ENCODE measurements at regions not wholly inside any gene's neighbourhood (a gene's known extent, or its start where the extent isn't known, plus 50 kb on each side); places are given as distances from the start of the nearest gene placed in this dataset.
"Not testable (repeated sequence)": the region's sequence is repeated elsewhere in the genome, so short reads cannot be mapped to it uniquely, and the experiment has no call there.

DNA sequence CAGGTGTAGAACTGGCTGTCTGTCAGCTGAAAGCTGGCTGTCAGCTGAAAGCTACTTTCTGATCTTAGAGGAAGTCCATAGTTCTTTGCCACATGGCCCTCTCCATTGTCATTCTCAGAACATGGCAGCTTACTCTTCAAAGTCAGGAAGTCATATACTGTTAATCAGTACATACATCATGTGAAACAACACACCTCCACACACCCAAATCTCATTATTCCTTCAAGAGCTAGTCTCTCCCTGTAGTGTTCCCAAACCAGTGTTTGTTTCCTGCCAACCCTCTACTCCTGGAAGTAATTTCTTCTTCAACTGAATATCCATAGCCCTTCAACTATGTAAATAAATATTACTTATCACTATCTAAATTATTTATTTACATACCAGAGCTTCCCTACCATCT is 58.9 kb downstream of the OR5AK2 start:
- Mint-ChIP-seq H3K36me3 (no peaks in the 10 kb centered on the region), H3K27ac (no peak overlapping the region), H3K4me1 (no peaks in the 10 kb centered on the region), H3K27me3 (no peaks in the 10 kb centered on the region), H3K9me3 (peaks cover 5 to 10% (median 7%) of the 10 kb centered on the region in 3 donors), H3K4me3 (no peak overlapping the region)

DNA sequence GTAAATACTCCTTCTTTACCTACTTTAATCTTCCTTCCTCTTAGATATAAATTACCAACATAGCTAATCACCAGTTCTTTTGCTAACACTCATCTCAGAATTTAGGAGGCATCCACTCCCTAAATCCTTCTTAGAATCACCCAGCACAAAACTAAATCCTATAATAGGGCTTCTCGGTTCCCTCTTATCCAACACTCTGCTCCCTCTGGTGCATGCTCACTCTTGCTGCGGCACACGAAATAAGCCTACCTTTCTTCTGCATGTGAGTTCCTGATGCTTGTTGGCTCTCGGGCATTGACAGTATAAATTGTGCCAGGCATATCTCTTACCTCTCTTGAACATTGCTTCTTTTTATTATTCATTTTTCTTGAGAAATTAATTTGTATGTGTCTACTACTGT is 61.0 kb downstream of the OR5AK2 start:
- no peak overlapping the region for H3K27ac Mint-ChIP-seq
- peaks cover 3 to 10% (median 3%) of the 10 kb centered on the region in 3 donors for H3K9me3 Mint-ChIP-seq
- H3K36me3 Mint-ChIP-seq: no peaks in the 10 kb centered on the region
- no peak overlapping the region for H3K4me3 Mint-ChIP-seq
- no peaks in the 10 kb centered on the region for H3K27me3 Mint-ChIP-seq
- no peaks in the 10 kb centered on the region for H3K4me1 Mint-ChIP-seq

DNA sequence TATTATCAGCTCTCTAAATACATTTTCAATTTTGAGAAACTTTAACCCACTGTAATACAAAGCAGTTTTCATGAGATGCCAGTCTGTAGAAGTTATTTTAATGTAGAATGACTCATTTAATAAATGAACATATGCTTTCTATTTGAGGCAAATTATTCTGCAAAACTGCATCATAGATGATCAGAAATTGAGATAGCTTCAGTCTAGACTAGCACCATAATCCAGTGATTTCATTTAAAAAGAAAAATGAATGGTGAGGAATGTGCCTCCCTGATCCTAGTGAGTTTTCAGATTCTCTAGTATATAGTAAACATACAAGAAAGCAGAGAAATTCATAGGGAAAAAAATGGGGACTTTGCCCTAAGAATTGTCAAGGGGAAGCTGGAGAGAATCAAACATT is 66.1 kb downstream of the OR5AK2 start:
- Mint-ChIP-seq H3K27ac (no peak overlapping the region), H3K27me3 (no peaks in the 10 kb centered on the region), H3K4me1 (no peaks in the 10 kb centered on the region)

DNA sequence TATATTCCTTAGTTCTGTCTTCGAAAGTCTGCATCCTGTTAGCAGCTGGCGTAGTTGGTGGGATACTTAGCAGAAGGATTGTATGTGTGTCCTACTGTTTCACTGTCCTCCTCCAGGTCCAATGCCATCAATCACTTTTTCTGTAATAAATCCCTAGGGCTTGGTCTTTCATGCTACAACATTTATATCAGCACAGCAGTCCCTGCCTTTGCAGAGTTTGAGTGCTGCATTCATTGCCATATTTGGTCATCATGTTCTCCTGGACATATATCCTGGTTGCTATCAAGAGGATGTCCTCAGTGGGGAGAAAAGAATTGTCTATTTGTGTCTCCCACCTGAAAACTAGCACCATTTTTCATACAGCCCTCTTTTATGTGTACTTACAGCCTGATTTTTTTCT is 67.0 kb downstream of the OR5AK2 start:
- Mint-ChIP-seq H3K27me3 (no peaks in the 10 kb centered on the region), H3K27ac (no peak overlapping the region), H3K4me1 (no peaks in the 10 kb centered on the region), H3K36me3 (no peaks in the 10 kb centered on the region), H3K4me3 (no peak overlapping the region), H3K9me3 (peaks cover 0 to 9% (median 3%) of the 10 kb centered on the region in 3 donors)

More for the DNA sequence above, 66.1 kb downstream of the OR5AK2 start:
- peaks cover 0 to 9% (median 3%) of the 10 kb centered on the region in 3 donors for H3K9me3 Mint-ChIP-seq
- H3K4me3 Mint-ChIP-seq: no peak overlapping the region
- no peaks in the 10 kb centered on the region for H3K36me3 Mint-ChIP-seq

DNA sequence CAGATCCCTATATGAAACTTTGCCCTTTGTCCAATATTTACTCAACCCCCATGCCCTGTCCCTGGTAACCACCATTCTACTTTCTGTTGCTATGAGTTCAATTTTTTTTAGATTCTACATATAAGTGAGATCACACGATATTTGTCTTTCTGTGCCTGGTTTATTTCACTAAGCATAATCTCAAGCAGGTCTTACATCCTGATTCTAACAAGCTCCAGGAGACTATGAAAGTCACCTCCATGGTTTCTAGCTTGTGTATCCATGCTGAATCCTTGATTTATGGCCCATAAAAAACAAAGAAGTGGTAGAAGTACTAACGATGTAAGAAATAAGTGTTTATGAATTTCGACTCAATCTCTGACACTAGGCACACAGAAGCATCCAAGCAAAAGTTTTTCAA is 68.0 kb downstream of the OR5AK2 start:
- no peak overlapping the region for H3K27ac Mint-ChIP-seq
- H3K9me3 Mint-ChIP-seq: peaks cover 0 to 9% (median 3%) of the 10 kb centered on the region in 3 donors
- no peaks in the 10 kb centered on the region for H3K27me3 Mint-ChIP-seq

DNA sequence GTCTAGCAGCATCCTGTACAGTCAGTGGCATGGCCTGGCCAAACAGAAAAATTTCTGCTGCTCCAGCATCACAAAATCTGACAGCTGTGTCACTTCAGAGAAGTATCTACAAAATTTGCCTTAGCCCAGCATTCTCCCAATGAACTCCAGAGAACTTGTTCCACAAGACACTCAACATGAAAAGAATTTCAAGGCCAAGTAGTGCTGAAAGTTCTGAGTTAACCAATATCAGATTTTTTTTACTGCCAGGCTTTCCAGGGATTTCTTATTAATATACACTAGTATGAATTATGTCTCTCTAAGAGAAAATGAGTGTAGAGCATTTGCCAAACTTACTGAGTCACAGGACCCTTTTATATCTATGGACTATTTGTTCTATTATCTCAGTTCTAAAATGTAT is 68.8 kb downstream of the OR5AK2 start:
- no peak overlapping the region for H3K4me3 Mint-ChIP-seq
- H3K4me1 Mint-ChIP-seq: no peaks in the 10 kb centered on the region
- H3K36me3 Mint-ChIP-seq: no peaks in the 10 kb centered on the region
- no peaks in the 10 kb centered on the region for H3K27me3 Mint-ChIP-seq
- peaks cover 0 to 12% (median 5%) of the 10 kb centered on the region in 3 donors for H3K9me3 Mint-ChIP-seq
- no peak overlapping the region for H3K27ac Mint-ChIP-seq

More for the DNA sequence above, 68.0 kb downstream of the OR5AK2 start:
- no peaks in the 10 kb centered on the region for H3K4me1 Mint-ChIP-seq
- no peaks in the 10 kb centered on the region for H3K36me3 Mint-ChIP-seq
- no peak overlapping the region for H3K4me3 Mint-ChIP-seq

DNA sequence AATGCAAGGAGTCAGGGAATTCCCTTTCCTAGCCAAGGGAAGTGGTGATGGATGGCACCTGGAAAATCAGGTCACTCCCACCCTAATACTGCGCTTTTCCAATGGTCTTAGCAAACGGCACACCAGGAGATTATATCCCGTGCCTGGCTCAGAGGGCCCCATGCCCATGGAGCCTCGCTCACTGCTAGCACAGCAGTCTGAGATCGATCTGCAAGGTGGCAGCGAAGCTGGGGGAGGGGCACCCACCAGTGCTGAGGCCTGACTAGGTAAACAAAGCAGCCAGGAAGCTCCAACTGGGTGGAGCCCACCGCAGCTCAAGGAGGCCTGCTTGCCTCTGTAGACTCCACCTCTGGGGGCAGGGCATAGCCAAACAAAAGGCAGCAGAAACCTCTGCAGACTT is 74.2 kb downstream of the OR5AK2 start:
- not testable (repeated sequence) for H3K4me3 Mint-ChIP-seq, H3K4me1 Mint-ChIP-seq

DNA sequence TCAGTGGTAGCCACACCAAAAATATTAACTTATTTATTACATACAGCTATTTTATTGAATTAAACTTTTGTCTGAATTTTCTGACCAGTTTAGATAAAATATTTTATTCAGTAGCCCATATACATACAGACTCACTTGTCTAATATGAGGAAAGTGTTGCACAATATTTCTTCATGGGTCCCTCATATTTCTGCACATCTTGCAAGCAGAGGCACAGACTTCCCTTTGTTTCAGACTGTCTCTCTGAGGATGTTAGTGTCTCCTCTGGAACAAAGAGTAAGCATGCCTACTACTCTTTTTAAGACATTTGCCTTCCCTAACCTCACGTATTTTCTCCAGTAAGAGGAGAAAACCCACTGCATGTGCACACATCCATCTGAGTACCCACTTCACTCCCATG is 81.2 kb downstream of the OR5AK2 start:
- peaks cover 0 to 11% (median 3%) of the 10 kb centered on the region in 3 donors for H3K9me3 Mint-ChIP-seq
- no peaks in the 10 kb centered on the region for H3K27me3 Mint-ChIP-seq
- no peak overlapping the region for H3K4me3 Mint-ChIP-seq
- no peak overlapping the region for H3K27ac Mint-ChIP-seq
- H3K4me1 Mint-ChIP-seq: no peaks in the 10 kb centered on the region
- no peaks in the 10 kb centered on the region for H3K36me3 Mint-ChIP-seq

More for the DNA sequence above, 74.2 kb downstream of the OR5AK2 start:
- not testable (repeated sequence) for H3K27ac Mint-ChIP-seq, H3K27me3 Mint-ChIP-seq, H3K36me3 Mint-ChIP-seq
- H3K9me3 Mint-ChIP-seq: peaks cover 1 to 19% (median 8%) of the 10 kb centered on the region in 3 donors

DNA sequence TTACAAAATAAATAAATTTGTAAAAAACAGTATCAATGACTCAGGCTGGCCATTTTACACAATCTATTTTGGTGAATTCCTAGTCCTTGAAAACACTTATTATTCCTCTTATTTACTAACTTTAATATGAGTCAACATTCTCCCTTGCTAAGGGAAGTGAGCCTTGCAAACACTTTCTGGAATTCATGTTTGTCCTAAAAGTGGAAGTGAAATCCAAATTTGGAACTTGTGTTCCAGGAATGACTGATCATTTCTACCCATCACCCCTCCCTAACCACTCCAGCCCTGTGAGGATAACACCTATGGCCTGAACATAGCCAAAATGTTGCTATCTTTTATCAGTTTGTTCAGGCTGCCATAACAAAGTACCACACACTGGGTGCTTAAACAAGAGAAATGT is 83.1 kb downstream of the OR5AK2 start:
- H3K27ac Mint-ChIP-seq: no peak overlapping the region
- peaks cover 0 to 9% (median 3%) of the 10 kb centered on the region in 3 donors for H3K9me3 Mint-ChIP-seq
- H3K36me3 Mint-ChIP-seq: no peaks in the 10 kb centered on the region
- H3K4me3 Mint-ChIP-seq: no peak overlapping the region
- H3K4me1 Mint-ChIP-seq: no peaks in the 10 kb centered on the region
- peaks cover 1% of the 10 kb centered on the region for H3K27me3 Mint-ChIP-seq

DNA sequence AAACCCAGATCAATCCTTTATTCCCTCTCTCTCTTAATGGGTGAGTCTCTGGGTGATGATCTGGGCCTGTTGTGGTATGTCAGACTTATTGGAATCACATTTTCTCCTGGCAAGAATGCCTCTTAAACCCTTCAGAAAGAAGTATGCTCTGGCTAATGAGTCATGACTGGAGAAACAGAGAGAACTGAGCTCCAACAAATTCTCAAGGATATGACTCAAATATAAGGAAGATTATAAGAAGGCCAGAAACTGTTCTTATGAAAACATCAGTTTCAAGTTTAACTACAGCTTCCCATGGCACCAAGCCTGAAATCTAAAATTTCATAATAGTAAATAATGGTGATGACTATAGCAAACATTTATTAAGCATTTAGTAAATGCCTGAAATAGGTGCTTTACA is 83.9 kb downstream of the OR5AK2 start:
- Mint-ChIP-seq H3K9me3 (peaks cover 0 to 3% (median 3%) of the 10 kb centered on the region in 3 donors), H3K36me3 (peaks cover 2% of the 10 kb centered on the region), H3K4me1 (no peaks in the 10 kb centered on the region), H3K27me3 (peaks cover 2% of the 10 kb centered on the region), H3K4me3 (no peak overlapping the region), H3K27ac (no peak overlapping the region)

DNA sequence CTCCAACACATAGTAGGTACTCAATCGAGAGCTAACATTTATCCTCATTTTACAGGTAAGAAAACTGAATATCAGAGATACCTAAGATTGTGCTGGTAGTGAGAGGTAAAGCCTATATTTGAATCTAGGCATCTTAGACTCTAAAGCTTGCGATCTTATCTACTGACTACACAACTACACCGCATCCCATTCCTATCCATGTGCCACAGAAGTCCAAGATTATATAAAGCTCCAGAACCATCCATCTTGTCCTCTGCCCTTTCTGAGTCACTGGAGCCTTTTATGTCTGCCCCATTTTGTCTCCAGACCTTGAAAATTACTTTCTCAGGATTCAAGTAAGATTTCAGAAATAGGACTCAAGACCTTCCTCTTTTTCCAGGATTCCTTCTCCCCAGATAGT is 84.4 kb downstream of the OR5AK2 start:
- H3K4me3 Mint-ChIP-seq: no peak overlapping the region
- peaks cover 2% of the 10 kb centered on the region for H3K36me3 Mint-ChIP-seq
- peaks cover 2% of the 10 kb centered on the region for H3K27me3 Mint-ChIP-seq
- no peak overlapping the region for H3K27ac Mint-ChIP-seq
- no peaks in the 10 kb centered on the region for H3K4me1 Mint-ChIP-seq
- H3K9me3 Mint-ChIP-seq: peaks cover 0 to 2% (median 2%) of the 10 kb centered on the region in 3 donors

DNA sequence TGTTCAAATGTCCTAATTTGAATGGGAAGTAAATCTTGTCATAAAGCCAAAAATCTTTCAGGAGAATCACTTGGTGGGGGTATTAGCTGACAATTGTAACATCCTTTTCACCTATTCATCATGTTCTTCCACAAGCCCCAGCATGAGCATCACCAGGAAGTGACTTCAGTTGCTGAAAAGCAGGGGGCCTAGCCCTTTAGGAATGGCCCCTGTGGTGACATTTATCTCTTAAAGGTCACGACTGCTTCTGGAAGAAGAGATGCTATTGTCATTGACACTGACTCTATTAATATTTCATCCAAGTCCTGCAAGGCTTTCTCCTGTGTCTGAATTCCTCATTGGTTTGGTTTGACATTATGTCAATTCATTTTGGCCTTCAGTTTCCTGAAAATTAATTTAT is 92.6 kb downstream of the OR5AK2 start:
- Mint-ChIP-seq H3K4me3 (no peak overlapping the region), H3K9me3 (peaks cover 0 to 6% (median 0%) of the 10 kb centered on the region in 3 donors), H3K27me3 (peaks cover 4% of the 10 kb centered on the region), H3K36me3 (peaks cover 2% of the 10 kb centered on the region), H3K27ac (no peak overlapping the region), H3K4me1 (peaks cover 0 to 1% (median 0%) of the 10 kb centered on the region in 3 donors)

DNA sequence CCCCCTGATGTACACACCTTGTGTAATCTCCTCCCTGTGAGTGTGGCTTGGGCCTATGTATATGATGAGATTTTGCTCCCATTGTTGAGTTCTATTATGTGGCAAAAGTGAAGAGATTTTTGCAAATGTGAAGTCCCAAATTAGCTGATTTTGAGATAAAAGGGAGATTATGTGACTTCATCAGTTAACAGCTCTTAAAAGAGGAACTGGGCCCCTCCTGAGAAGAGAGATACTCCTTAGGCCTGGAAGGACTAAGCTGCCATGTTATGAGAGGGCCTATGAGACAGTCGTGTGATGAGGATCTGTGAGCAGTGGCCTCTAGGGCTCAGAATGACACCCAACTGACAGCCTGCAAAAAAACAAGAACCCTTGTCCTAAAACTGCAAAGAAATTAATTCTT is 93.4 kb downstream of the OR5AK2 start:
- Mint-ChIP-seq H3K4me1 (peaks cover 0 to 1% (median 0%) of the 10 kb centered on the region in 3 donors), H3K27ac (no peak overlapping the region), H3K9me3 (peaks cover 0 to 6% (median 0%) of the 10 kb centered on the region in 3 donors), H3K36me3 (peaks cover 2% of the 10 kb centered on the region), H3K27me3 (peaks cover 3% of the 10 kb centered on the region), H3K4me3 (no peak overlapping the region)

DNA sequence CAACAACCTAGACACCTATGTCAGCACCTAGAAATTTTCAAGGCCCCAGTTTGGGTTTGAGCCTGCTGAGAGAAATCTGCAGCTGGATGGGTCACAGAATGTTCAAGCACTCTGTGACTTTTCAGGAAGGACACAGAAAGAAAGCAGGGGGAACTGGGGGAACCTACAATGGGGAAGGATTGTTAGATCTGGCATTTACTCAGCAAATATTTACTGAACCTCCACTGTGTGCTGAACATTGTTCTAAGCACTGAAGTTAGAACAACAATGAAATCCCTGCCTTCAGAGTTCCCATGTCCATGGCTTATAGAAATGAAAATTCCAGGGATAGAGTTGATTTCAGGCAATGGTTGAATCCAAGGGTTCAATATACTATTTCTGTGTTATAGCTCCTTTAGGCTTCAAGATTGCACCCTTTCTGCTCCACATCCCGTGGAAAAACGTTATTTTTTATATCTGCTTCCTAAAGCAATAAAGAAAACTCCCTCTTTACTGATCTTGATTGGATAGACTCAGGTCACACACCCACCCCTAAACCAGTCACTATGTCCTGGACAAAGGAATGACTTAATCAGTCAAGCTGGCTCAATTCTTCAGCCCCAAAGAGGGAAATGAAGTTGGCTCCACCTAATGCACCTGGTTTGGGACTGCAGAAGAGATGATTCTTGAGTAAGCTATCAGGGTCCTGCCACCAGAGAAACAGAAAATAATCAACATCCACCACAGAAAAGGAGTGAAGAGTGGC is 95.1 kb downstream of the OR5AK2 start:
- Mint-ChIP-seq H3K4me3 (no peak overlapping the region), H3K27ac (no peak overlapping the region), H3K4me1 (peaks cover 0 to 1% (median 0%) of the 10 kb centered on the region in 3 donors), H3K27me3 (peaks cover 3% of the 10 kb centered on the region), H3K9me3 (peaks cover 0 to 6% (median 0%) of the 10 kb centered on the region in 3 donors), H3K36me3 (no peaks in the 10 kb centered on the region)

DNA sequence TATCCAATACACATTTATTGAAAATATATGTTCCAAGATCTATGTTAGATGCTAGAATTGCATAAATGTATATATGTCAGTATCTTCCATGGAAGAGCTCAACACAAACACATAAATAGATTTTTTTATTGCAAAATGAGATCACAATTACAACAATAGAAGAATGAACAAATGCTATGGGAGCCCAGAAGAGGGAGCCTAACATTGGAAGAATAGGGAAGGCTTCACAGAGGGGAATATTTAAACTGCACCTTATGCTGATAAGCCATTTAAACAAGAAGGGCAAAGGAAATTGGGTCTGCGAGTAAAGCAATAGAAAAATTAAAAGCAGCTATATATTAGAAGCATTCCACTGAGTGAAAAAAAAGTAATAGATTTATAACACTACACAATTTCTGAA is 96.1 kb upstream of the LRRC55 start:
- Mint-ChIP-seq H3K27me3 (peaks cover 3% of the 10 kb centered on the region), H3K36me3 (no peaks in the 10 kb centered on the region), H3K9me3 (peaks cover 0 to 6% (median 0%) of the 10 kb centered on the region in 3 donors), H3K4me1 (no peaks in the 10 kb centered on the region), H3K4me3 (no peak overlapping the region), H3K27ac (no peak overlapping the region)

DNA sequence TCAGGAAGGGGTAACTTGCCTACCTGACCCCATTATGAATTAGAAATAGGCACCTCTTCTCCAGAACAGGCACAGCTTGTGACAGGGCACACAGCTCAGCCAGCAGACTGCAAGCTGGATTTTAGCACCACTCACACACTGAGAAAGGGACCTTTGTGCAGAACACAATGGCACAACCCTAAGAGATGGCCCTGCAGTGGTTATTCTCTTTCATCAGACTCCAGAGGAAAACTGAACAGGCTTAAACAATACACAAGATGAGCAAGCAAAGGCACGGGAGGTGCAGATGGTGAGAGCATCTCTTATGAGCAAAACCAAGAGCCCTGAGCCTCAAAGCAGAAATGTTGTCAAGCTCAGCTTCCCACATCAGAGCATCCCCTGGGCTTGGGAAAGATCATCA is 93.8 kb upstream of the LRRC55 start:
- H3K4me3 Mint-ChIP-seq: no peak overlapping the region
- peaks cover 3% of the 10 kb centered on the region for H3K27me3 Mint-ChIP-seq

More for the DNA sequence above, 93.8 kb upstream of the LRRC55 start:
- Mint-ChIP-seq H3K27ac (no peak overlapping the region), H3K4me1 (no peaks in the 10 kb centered on the region), H3K9me3 (peaks cover 0 to 3% (median 2%) of the 10 kb centered on the region in 3 donors), H3K36me3 (no peaks in the 10 kb centered on the region)

Data from IgD-negative memory B cell (primary cell).